CD4-positive, alpha-beta T cell treated with Interleukin-17A for 4 hours (primary cell): ENCODE measurements at regions not wholly inside any gene's neighbourhood (a gene's known extent, or its start where the extent isn't known, plus 50 kb on each side); places are given as distances from the start of the nearest gene placed in this dataset.

Experiments used
- DNase-seq: peaks from one replicate; pipeline ENCODE4 v3.0.0-alpha.2; 2020; ENCODE audit warnings: mixed read lengths

DNA sequence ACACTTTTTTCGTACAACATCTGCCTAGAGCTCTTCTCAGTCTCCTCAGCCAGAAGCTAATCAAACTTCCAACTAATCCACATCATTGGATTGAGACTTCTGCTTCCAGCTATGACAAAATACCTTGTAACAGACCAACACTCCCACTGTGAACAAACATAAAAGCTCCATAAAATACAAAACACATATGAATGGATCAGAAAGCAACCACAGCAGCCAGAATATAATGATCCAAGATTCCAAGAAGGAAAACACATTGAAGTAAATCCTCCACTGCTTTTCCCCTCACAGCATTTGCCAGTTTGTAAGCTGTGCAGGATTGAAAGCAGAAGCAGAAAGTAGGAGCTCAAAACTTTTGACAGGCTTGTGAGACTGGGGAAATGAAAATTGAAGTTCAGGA lies 863.2 kb downstream of the TUSC7 start:
- no peak for DNase-seq

DNA sequence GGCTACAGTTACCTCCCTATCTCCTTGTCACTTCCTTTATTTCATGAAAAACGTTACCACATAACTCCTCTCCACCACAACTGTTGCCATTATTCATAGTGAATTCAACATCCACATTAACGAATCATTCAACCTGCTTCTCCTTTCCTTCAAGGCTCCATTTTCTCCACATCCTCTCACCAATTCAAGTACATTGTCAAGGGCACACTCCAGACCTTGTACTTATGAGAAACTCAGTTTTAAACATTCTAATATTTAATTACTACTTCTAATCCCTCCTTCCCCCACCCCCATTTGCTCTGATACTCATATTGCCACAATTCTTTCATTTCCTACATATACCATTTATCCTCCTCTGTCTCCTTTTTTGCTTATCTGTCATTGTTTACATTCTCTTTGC lies 871.2 kb downstream of the TUSC7 start:
- DNase-seq, result no peak

DNA sequence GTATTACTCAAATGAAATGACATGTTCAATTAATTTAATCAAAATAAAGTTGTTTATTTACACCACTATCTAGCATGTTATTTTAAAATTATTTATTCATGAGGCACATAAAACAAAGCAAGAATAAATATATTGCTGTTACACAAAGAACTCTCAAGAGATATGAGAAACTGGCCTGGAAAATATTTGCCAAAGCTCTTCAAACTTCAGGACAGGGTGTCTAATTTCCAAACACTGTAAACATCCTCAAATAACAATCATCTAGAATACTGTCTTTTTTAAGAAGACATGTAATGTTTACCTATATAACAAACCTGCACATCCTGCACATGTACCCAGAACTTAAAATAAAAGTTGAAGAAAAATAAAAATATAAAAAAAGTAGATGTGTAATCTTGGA lies 876.6 kb downstream of the TUSC7 start:
- DNase-seq, result no peak

DNA sequence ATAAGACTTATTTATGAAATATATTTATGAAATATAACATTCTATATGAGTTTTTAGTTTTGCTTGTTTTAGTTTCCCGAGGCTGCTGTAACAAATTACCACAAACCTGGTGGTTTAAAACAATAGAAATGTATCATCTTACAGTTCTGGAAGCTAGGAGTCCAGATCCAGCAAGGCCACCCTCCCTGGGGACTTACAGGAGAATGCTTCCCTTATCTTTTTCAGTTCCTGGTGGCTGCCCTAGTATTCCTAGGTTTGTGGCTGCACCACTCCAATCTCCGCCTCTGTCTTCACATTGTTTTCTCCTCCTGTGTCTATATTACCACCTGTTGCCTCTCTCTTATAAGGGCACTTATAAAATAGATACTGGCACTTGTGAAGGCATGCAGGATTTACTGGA lies 877.8 kb downstream of the TUSC7 start:
- DNase-seq, result no peak

DNA sequence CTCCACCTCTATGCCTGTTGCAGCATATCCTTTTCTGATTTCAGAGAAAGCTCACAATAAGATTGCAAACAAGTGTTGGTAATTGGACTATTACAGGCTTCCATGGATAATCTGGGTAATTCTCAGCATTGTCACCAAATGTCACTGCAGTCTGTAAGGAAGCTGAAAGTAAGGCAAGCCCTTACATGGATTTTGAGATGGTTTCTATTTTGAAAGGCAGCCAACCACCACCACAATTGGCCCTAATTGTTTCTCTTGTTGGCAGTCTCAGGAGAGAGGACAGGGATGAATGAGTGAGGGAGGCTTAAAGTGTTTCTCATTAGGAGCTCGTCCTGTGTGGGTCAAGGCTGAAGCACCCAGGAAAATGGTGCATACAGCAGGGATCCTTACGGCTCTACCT lies 879.9 kb downstream of the TUSC7 start:
- no peak for DNase-seq

DNA sequence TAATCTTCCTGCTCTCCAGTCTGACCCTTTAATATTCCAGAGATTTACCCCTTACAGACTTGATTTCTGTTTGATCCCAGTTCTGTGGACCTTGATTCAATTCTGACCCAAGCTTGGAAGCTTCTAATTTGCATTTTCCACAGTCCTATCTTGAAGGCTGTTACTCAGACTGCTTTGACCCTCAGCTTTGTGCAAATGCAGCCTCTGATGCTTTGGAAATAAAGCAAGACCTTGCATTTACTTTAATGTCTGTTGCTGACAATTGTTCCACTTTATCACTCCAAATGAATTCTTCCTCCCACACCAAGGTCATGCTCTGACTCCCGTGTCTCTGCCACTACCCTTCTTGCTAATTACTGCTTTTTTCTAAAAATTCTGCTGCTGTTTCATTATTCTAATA lies 886.0 kb downstream of the TUSC7 start:
- DNase-seq, result no peak

DNA sequence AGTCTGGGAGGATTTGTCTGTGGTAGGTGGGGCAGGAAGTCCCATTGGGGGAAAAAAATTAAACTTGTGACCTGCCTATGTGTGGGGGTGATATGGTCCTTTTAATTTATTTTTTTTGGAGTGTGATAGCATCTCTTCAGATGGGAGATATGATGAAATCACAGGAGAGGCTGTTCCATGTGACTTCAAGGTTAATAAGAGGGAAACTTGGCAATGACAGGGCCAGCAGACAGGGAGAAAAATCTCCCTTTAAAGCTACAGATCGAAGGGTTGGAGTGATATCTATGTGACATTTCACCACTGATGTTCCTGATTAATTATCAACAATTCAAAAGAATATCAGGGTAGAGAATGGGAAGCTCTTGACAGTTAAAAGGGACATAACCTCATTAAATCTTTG lies 886.9 kb downstream of the TUSC7 start:
- no peak for DNase-seq

DNA sequence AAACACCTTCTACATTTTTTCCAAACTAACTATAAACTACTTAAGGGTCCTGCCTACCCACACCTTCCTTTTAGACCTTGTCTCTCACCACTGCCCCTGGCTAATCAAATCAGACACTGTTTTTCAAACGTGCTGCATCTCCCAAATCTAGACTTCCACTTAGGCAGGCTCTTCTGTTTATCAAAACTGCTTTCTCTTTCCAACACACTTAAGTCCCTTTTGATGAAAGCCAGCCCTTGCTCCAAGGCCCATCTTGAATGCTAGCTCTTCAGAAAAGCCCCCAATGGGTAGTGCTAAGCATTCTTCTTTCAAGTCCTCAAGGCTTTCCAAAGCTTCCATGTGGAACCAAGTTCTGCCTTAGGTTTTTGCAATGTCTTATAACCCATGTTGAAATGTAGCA lies 888.3 kb downstream of the TUSC7 start:
- DNase-seq, result no peak

DNA sequence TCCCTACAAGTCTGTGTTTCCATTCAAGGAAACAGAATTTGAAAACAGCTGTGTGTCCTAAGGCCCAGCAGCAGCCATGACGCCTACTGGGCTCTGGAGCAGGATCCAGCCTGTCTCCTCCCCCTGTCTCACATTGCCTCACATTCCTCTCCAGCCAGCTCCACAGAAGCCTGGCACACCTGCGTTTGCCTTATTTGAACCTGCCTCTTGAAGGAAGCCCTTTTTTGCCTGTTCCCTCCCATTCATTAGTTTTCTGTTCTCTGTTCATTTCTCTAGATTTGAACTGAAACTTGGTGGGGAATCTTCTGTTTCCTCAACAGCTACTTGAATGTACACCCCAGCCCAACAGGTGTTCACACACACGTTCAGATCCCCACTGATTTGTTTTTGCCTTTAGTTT lies 890.5 kb downstream of the TUSC7 start:
- DNase-seq, result no peak

DNA sequence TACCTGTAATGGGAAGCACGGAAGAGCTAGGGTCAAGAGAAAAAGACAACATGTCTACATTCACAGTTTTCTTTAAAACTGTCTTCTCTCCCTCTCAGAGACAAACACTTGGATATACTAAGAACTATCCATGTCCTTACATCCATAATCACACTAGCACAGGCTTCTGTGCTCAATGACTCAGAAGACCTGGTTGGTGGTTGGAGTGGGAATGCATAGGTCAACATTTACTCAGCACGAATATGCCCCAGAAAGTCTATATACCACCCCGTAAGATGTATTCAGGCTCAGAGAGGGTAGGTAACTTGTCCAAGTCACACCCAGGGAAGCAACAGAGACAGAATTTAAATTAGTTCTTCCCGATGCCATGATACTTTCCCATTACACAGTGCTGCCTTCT lies 891.1 kb downstream of the TUSC7 start:
- DNase-seq, result no peak

DNA sequence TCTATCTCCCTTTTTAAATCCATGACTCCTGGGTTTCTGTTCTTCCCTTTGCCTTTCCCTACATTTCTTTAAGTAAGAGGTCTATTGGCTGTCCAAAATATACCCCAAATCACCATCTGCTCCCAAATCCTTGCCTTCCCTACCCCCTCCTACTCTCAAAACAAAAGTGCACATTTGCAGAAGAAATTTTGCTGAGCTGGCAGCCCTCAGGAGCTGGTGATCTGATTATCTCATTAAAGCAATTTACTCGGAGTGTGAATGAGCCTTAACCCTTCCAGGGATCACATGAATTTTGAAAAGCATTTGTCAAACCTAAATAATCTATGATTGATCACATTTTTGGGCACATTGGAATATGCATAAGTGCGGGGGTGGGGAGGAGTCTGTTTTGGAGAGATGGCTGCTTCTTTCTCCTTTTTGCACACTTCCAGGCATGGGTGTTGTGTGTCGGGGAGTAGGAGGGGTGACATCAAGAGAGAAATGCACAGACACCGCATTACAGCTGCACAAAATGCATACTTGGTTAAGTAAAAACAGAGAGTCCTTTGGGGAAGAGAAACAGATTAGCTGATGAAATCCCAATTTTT lies 892.6 kb downstream of the TUSC7 start:
- no peak for DNase-seq

DNA sequence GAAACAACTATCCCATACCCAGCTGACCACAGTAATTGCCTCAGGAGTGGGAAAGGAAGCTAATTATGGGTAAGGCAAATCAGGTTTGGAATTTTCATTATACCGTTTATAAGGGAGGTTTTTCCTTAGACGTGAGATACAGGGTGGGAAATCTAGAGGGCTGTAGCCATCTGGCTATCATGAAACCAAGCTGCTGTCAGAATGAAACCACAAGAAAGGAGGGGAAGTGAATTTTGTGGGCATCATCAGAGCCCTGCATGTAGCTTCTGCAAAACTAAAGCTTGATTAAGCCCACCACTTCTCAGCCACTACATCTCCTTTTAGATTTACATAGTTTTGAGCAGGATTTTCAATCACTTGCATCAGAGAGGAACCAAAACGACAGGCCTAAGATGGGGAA lies 893.5 kb downstream of the TUSC7 start:
- DNase-seq, result no peak

DNA sequence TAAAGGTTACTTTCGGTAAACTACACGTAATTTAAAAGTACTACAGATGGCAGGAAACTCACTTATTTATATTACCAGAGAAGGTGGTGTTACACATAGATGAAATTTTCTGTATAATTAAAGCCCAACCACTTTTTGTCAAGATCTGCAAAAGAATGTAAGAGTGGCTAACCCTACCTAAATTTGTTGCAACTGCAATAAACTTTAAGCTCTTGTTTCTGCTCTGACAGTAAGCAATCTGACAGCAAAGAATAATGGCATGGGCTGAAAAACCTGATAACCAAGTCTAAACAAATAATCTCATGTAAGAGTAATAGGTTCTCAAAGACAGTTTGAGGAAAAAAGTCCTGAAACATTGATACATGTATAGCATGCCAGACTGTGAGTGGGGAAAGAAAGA lies 897.3 kb downstream of the TUSC7 start:
- DNase-seq, result no peak

DNA sequence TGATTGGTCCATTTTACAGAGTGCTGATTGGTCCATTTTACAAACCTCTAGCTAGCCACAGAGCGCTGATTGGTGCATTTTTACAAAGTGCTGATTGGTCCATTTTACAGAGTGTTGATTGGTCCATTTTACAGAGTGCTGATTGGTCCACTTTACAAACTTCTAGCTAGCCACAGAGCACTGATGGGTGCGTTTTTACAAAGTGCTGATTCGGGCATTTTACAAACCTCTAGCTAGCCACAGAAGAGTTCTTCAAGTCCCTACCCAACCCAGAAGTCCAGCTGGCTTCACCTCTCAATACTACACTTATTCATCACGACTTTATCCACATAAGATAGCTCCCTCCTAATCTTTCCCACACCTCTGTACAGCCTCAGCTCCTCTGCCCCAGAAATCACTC lies 899.8 kb downstream of the TUSC7 start:
- no peak for DNase-seq

DNA sequence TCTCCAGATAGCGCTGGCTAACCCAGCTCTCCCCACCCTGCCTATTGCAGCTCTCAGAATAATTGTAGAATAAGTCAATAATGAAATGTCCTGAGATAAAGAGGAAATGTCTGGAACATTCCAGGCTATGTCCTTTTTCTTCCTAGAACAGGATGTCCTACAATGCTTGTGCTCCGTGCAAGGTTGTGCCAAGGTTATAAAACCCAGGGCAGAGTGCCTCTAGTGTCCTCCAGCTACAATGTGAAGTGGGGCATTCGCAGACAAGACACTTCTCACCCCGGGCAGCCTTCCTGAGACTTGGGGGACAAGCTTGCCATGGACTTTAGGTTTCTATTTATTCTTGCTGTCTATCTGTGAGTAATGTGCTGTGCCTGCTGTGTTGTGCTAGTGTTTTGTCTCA lies 900.6 kb downstream of the TUSC7 start:
- no peak for DNase-seq

DNA sequence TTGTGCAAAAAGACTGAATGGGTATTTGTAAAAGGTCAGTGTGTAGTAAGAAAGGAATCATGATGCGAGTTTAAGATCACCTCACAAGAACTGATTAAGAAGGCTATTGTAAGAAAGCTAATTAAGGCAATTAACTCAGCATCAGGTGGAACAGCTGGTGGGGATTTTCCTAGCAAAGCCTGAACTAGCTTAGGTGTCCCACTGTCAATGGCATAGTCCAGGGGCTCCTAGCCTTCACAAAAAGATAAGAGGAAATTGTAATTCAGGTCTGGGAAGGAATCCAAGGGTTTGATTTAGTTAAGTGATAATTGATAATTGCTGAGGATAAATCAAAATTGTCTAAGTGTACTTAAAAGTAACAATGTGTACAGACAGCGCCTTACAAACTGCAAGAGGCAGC lies 901.6 kb downstream of the TUSC7 start:
- no peak for DNase-seq

DNA sequence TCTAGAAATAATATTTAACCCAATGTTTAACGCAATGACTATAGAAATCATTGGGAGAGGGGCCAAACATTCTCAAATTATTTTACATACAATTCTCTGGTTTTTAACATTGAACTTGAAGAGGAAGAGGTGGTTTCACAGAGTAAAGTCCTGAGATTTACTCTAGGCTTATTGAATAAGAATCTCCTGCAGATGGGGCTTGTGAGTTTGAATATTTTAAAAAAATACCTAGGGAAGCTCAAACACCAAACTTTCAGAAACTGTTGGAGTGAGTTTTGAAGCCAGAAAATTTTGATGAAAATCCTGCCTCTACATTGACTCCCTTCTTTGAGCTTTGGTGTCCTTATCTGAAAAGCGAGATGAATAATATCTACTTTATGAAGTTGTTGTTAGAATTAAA lies 906.6 kb downstream of the TUSC7 start:
- no peak for DNase-seq

DNA sequence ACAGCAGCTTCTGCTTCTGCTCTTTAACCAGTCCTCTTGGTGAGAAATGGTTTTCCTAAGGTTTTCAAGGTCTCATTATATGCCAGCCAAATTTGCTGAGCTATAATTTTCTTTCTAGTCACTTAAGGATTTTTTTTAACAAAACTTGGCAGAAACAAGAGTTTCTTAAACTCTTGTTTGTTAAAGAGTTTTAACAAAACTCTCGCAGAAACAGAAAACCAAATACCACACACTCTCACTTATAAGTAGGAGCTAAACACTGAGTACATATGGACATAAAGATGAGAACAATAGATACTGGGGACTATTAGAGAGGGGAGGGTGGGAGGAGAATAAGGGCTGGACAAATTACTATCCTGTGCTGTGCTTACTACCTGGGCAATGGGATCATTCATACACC lies 908.3 kb downstream of the TUSC7 start:
- DNase-seq, result no peak

DNA sequence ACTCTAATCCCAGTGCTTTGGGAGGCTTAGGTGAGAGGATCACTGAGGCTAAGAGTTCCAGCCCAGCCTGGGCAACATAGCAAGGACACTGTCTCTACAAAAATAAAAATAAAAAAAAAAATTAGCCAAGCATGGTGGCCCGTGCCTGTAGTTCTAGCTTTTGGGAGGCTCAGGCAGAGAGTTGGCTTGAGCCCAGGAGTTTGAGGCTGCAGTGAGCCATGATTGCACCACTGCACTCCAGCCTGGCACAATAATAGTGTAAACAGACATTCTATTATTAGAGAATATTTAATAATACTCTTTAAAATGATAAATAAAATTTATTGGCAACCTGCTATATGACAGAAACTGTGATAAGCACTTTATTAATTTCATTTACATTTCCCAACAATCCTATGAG lies 908.9 kb downstream of the TUSC7 start:
- no peak for DNase-seq

DNA sequence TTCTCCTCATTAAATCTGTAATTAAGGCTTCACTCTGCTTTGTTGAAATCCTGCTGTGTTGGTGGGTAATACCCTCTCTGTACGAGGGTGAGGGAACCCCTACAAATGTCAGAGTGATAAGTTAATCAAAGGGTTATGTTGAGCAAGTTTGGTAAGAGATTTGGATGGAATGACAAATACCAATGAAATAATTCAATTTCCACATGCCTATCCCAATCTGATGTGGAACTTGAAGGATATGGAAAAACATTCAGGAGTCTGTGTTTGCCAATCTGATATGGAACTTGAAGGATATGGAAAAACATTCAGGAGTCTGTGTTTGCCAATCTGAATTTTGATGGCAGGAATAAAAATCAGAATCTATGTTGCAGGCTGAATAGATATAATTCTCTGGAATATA lies 910.2 kb downstream of the TUSC7 start:
- no peak for DNase-seq

DNA sequence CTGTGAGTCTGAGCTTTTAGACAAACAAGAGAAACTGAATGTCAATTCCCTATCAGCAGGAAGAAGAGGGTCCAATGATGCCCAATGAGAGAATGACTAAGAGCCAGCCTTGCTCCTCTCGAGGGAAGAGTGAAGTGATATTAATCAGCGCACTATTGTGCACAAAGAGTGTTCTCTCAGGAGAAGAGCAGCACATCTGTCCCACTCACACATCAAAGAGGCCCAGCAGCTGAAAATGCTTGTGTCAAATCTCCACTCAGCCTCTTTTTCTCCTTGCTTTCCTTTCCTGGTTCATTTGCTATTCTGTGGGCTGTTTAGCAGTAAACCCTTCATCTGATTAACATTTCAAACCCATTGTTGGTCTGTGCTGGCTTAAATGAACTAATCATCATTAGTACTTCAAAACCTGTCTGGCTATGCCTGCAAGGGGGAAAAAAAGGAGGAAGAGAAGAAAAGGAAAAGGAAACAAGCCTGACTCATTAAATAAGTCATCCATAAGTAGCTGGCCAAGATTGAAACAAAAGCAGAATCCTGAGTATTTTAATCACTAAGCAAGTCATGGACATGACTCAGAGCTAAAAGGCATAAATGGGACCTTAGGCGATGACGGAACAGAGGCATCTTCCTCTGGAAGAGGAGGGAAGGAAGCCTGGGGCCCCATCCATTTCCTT lies 912.7 kb downstream of the TUSC7 start:
- DNase-seq, result no peak

DNA sequence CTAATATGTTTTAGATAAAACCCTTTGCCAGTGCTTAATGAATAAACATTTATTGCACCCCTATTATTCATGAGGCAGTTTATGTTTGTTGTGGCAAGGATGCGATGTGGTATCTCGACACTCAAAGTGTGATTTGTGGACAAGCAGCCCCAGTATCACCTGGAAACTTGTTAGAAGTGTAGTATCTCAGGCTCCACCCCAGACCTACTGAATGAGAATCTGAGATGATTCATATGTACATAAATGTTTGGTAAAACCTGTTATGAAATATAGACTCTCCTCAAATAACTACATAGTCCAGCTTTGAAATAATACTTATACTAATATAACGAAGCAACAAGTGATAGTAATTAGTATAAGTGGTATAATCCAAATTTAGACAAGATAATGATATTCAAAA lies 914.8 kb downstream of the TUSC7 start:
- no peak for DNase-seq

DNA sequence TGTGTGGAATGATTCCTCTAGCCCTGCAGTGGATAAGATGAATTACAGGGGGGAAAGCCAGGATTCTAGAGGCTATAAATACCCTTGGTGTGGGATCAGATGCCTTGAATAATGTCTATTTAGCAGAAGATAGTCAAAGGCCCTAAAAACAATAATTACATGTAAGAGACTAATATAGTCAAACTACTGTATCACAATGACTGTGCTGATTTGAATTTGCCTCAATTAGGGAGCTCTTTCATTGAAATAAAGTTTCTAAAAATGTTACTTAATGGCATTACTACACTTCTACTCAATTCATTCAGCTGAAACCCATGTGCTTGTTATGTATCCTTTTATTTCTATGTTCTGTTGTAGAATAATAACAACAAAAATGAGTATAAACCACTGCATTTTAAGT lies 915.6 kb downstream of the TUSC7 start:
- no peak for DNase-seq

DNA sequence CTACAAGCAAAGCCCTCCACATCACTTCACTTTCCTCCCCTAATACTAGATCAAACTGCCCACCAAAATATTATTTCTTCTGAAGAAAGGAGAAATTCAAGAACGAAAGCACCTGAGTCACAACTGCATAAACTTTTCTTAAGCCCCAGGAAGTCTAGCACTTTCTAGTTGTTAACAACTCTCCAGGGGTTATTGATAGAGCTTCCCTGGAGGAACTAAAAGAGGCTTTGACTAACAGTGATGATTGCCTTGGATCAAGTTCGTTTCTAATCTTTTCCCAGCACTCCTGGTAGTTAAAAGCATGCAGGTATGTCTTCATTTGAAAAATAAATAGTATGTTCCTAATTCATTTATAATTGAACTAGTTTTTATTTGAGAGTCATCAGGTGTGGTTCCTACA lies 917.0 kb downstream of the TUSC7 start:
- no peak for DNase-seq

DNA sequence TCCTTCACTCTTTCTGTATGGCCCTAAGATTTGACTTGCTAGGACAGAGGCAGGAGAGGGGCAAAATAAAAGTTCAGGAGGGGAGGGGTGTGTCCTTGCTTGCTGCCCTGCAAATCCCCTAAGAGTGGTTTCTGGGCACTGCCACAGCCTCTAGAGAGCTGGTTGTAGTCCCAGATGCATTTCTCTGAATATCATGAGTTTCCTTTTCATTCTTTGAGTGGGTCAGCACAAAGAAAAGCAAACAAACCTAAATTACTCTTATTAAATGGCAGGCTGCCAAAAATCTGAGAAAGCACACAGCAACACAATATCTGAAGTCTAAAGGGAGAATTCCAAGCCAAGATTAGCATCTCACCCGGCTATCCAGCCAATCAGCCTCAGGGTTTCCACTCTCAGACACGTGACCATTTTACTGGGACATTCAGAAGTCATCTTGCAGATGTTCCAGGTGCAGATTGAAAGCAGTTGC lies 919.3 kb downstream of the TUSC7 start:
- no peak for DNase-seq
